Neural progenitor cell (in vitro differentiated cells): ENCODE measurements at regions not wholly inside any gene's neighbourhood (a gene's known extent, or its start where the extent isn't known, plus 50 kb on each side); places are given as distances from the start of the nearest gene placed in this dataset.

Experiments used
- DNase-seq: peaks from one replicate; pipeline ENCODE4 v3.0.0-alpha.2; 2016; ENCODE audit warnings: low spot score
- H2AFZ ChIP-seq: fragments of 200-600 bp; sonication (generic); replicated peaks from 2 replicates; pipeline ENCODE4 v1.6.1; 2016; ENCODE audit warnings: antibody characterized with exemption
- H3F3A ChIP-seq: fragments of 200-600 bp; sonication (generic); 2 replicates; pipeline ENCODE4 v1.6.1; 2016; ENCODE audit warnings: antibody characterized with exemption, low read depth
- H3K27ac ChIP-seq: fragments of 200-600 bp; sonication (generic); 2 replicates; pipeline ENCODE4 v1.5.1; 2016; ENCODE audit warnings: mild to moderate bottlenecking
- H3K27me3 ChIP-seq: fragments of 200-600 bp; sonication (generic); 2 replicates; pipeline ENCODE4 v1.6.1; 2016; ENCODE audit warnings: mild to moderate bottlenecking, moderate library complexity
- H3K36me3 ChIP-seq: fragments of 200-600 bp; sonication (generic); 2 replicates; pipeline ENCODE4 v1.5.1; 2016
- H3K4me1 ChIP-seq: fragments of 200-600 bp; sonication (generic); 2 replicates; pipeline ENCODE4 v1.6.1; 2016; ENCODE audit warnings: mixed run types
- H3K4me2 ChIP-seq: fragments of 200-600 bp; sonication (generic); 2 replicates; pipeline ENCODE4 v1.6.1; 2016
- H3K4me3 ChIP-seq: fragments of 200-600 bp; sonication (generic); 2 replicates; pipeline ENCODE4 v1.5.1; 2016
- H3K79me2 ChIP-seq: fragments of 200-600 bp; sonication (generic); 2 replicates; pipeline ENCODE4 v1.6.1; 2016; ENCODE audit warnings: low read depth
- H3K9ac ChIP-seq: fragments of 200-600 bp; sonication (generic); 2 replicates; pipeline ENCODE4 v1.6.1; 2016
- H3K9me3 ChIP-seq: fragments of 200-600 bp; sonication (generic); 2 replicates; pipeline ENCODE4 v1.5.1; 2016; ENCODE audit warnings: low read depth
- H4K20me1 ChIP-seq: fragments of 200-600 bp; sonication (generic); 2 replicates; pipeline ENCODE4 v1.6.1; 2016; ENCODE audit warnings: low read depth
- H3K27ac Mint-ChIP-seq: 3 replicates; pipeline ENCODE4 v1.8.0; 2021; ENCODE audit warnings: mixed read lengths
- H3K27me3 Mint-ChIP-seq: 2 replicates; pipeline ENCODE4 v1.8.0; 2022; ENCODE audit warnings: low read depth, mild to moderate bottlenecking, inconsistent platforms, moderate library complexity, mixed read lengths; ENCODE audit not compliant: insufficient read depth
- H3K36me3 Mint-ChIP-seq: 3 replicates; pipeline ENCODE4 v1.8.0; 2021; ENCODE audit warnings: mixed read lengths
- H3K4me1 Mint-ChIP-seq: 3 replicates; pipeline ENCODE4 v1.8.0; 2021; ENCODE audit warnings: mixed read lengths
- H3K4me3 Mint-ChIP-seq: 3 replicates; pipeline ENCODE4 v1.8.0; 2021; ENCODE audit warnings: mild to moderate bottlenecking, moderate library complexity, mixed read lengths
- H3K9me3 Mint-ChIP-seq: 3 replicates; pipeline ENCODE4 v1.8.0; 2020; ENCODE audit warnings: mixed read lengths
- CTCF ChIP-seq: fragments of 200-600 bp; sonication (generic); IDR thresholded peaks from 2 replicates; pipeline ENCODE4 v1.5.1; 2017; ENCODE audit warnings: antibody characterized with exemption, mild to moderate bottlenecking
- EZH2 ChIP-seq: fragments of 200-600 bp; sonication (generic); IDR thresholded peaks from 2 replicates; pipeline ENCODE4 v1.6.1; 2017; ENCODE audit warnings: antibody characterized with exemption, mild to moderate bottlenecking, moderate library complexity
- EZH2phosphoT487 ChIP-seq: fragments of 200-600 bp; sonication (generic); IDR thresholded peaks from 2 replicates; pipeline ENCODE4 v1.6.1; 2017; ENCODE audit warnings: antibody characterized with exemption

GRCh38 chr4:178259566-178259965 is 817.3 kb upstream of the AGA start:
- Mint-ChIP-seq H3K36me3 (no peaks in the 10 kb centered on the region), H3K4me1 (no peaks in the 10 kb centered on the region), H3K9me3 (no peaks in the 10 kb centered on the region), H3K4me3 (no peak overlapping the region), H3K27ac (no peak overlapping the region), H3K27me3 (no peaks in the 10 kb centered on the region)
- no peaks in the 10 kb centered on the region for H3K36me3 ChIP-seq
- no peak overlapping the region for H3K4me2 ChIP-seq
- no peaks in the 10 kb centered on the region for H4K20me1 ChIP-seq
- H3K4me3 ChIP-seq: no peak overlapping the region
- DNase-seq: no peak
- H3K27ac ChIP-seq: no peak overlapping the region
- TF ChIP-seq EZH2: no peak
- TF ChIP-seq CTCF: no peak
- no peak for TF ChIP-seq EZH2phosphoT487
- no peaks in the 10 kb centered on the region for H3K9me3 ChIP-seq
- H3K27me3 ChIP-seq: no peaks in the 10 kb centered on the region
- no peaks in the 10 kb centered on the region for H3K4me1 ChIP-seq
- H3K9ac ChIP-seq: no peak overlapping the region
- H3F3A ChIP-seq: no peaks in the 10 kb centered on the region
- H3K79me2 ChIP-seq: no peaks in the 10 kb centered on the region
- no peak overlapping the region for H2AFZ ChIP-seq

GRCh38 chr4:178264001-178264400 is 821.8 kb upstream of the AGA start:
- TF ChIP-seq EZH2phosphoT487: no peak
- no peak for TF ChIP-seq EZH2
- TF ChIP-seq CTCF: no peak
- H3K27ac Mint-ChIP-seq: no peak overlapping the region
- H3K27me3 ChIP-seq: no peaks in the 10 kb centered on the region
- no peaks in the 10 kb centered on the region for H3K27me3 Mint-ChIP-seq
- no peak overlapping the region for H3K4me3 ChIP-seq
- H3F3A ChIP-seq: no peaks in the 10 kb centered on the region
- no peaks in the 10 kb centered on the region for H3K9me3 Mint-ChIP-seq
- H3K79me2 ChIP-seq: no peaks in the 10 kb centered on the region
- H3K4me2 ChIP-seq: no peak overlapping the region
- DNase-seq: peak; percentile 36
- H4K20me1 ChIP-seq: no peaks in the 10 kb centered on the region
- no peaks in the 10 kb centered on the region for H3K4me1 Mint-ChIP-seq
- no peak overlapping the region for H2AFZ ChIP-seq
- no peaks in the 10 kb centered on the region for H3K4me1 ChIP-seq
- no peak overlapping the region for H3K9ac ChIP-seq
- H3K36me3 ChIP-seq: no peaks in the 10 kb centered on the region
- no peak overlapping the region for H3K4me3 Mint-ChIP-seq
- H3K9me3 ChIP-seq: no peaks in the 10 kb centered on the region
- H3K27ac ChIP-seq: no peak overlapping the region
- H3K36me3 Mint-ChIP-seq: no peaks in the 10 kb centered on the region

- H3K36me3 Mint-ChIP-seq: no peaks in the 10 kb centered on the region
- H3K27me3 ChIP-seq: no peaks in the 10 kb centered on the region
- no peaks in the 10 kb centered on the region for H3K4me1 Mint-ChIP-seq
- H3K4me1 ChIP-seq: no peaks in the 10 kb centered on the region
- H3K27ac ChIP-seq: no peak overlapping the region
- no peak for DNase-seq
- H3K4me3 Mint-ChIP-seq: no peak overlapping the region
- H3K9ac ChIP-seq: no peak overlapping the region
- H3K36me3 ChIP-seq: no peaks in the 10 kb centered on the region
- H3K27ac Mint-ChIP-seq: no peak overlapping the region
- H3F3A ChIP-seq: no peaks in the 10 kb centered on the region
- H3K9me3 Mint-ChIP-seq: no peaks in the 10 kb centered on the region
- H3K4me3 ChIP-seq: no peak overlapping the region
- TF ChIP-seq EZH2 (no peak), CTCF (no peak), EZH2phosphoT487 (no peak)
- H3K79me2 ChIP-seq: no peaks in the 10 kb centered on the region
- H4K20me1 ChIP-seq: no peaks in the 10 kb centered on the region
- H3K9me3 ChIP-seq: no peaks in the 10 kb centered on the region
- H3K4me2 ChIP-seq: no peak overlapping the region
- no peak overlapping the region for H2AFZ ChIP-seq
- H3K27me3 Mint-ChIP-seq: no peaks in the 10 kb centered on the region
Measured at GRCh38 chr4:178271386-178271785, 829.1 kb upstream of the AGA start.

GRCh38 chr4:178273168-178273567 is 830.9 kb upstream of the AGA start:
- TF ChIP-seq EZH2 (no peak), EZH2phosphoT487 (no peak), CTCF (no peak)
- no peaks in the 10 kb centered on the region for H3F3A ChIP-seq
- H4K20me1 ChIP-seq: no peaks in the 10 kb centered on the region
- no peak for DNase-seq
- no peaks in the 10 kb centered on the region for H3K4me1 ChIP-seq
- no peak overlapping the region for H3K4me3 ChIP-seq
- H3K27me3 ChIP-seq: no peaks in the 10 kb centered on the region
- H3K4me3 Mint-ChIP-seq: no peak overlapping the region
- H3K36me3 Mint-ChIP-seq: no peaks in the 10 kb centered on the region
- H3K4me2 ChIP-seq: no peak overlapping the region
- H3K79me2 ChIP-seq: no peaks in the 10 kb centered on the region
- H3K4me1 Mint-ChIP-seq: no peaks in the 10 kb centered on the region
- no peaks in the 10 kb centered on the region for H3K9me3 ChIP-seq
- no peak overlapping the region for H2AFZ ChIP-seq
- no peak overlapping the region for H3K27ac ChIP-seq
- no peak overlapping the region for H3K9ac ChIP-seq
- no peaks in the 10 kb centered on the region for H3K9me3 Mint-ChIP-seq
- no peaks in the 10 kb centered on the region for H3K27me3 Mint-ChIP-seq
- no peak overlapping the region for H3K27ac Mint-ChIP-seq
- no peaks in the 10 kb centered on the region for H3K36me3 ChIP-seq
